ENCODE measurements at regions not wholly inside any gene's neighbourhood (a gene's known extent, or its start where the extent isn't known, plus 50 kb on each side); places are given as distances from the start of the nearest gene placed in this dataset.

GRCh38 chr3:22714749-22715148 is 488.4 kb upstream of the UBE2E2 start:
- BruUV-seq (replicated peaks) = no TSS peak
- Histone ChIP-seq H3K27me3 (replicated peaks; ENCODE audit: insufficient read depth, low read depth, low read length, poor library complexity) (no peaks in the 10 kb centered on the region), H3K4me3 (ENCODE audit: low read depth, low read length, poor library complexity, severe bottlenecking) (no peak overlapping the region), H3K36me3 (ENCODE audit: insufficient read depth, low read length, poor library complexity, severe bottlenecking) (no peaks in the 10 kb centered on the region), H3K4me1 (ENCODE audit: insufficient read depth, low read length, poor library complexity, severe bottlenecking) (no peaks in the 10 kb centered on the region), H3K27ac (ENCODE audit: low read depth, low read length, poor library complexity, severe bottlenecking) (no peak overlapping the region), H3K9me3 (ENCODE audit: low read depth, low read length, poor library complexity, severe bottlenecking) (peaks cover 16% of the 10 kb centered on the region)
- no peak for DNase-seq (ENCODE audit: low spot score)
- ChIA-PET CTCF (no interaction called here), POLR2A (ENCODE audit: low non-redundant PET) (no interaction called here)
- TF ChIP-seq CTCF (conservative IDR thresholded peaks at IDR 0.05; ENCODE audit: low read depth, low read length) (no peak), EZH2 (IDR thresholded peaks at IDR 0.05; ENCODE audit: borderline replicate concordance, low read depth, low read length, poor library complexity, severe bottlenecking) (no peak)
- intact Hi-C loops (cut with micrococcal nuclease; ENCODE audit: unreplicated experiment) = no loop called here

GRCh38 chr3:22720596-22720995 is 482.5 kb upstream of the UBE2E2 start:
- CTCF ChIA-PET = no interaction called here
- no peak overlapping the region for H3K4me3 ChIP-seq (ENCODE audit: low read depth, low read length, poor library complexity, severe bottlenecking)
- H3K27ac ChIP-seq (ENCODE audit: low read depth, low read length, poor library complexity, severe bottlenecking) = no peak overlapping the region
- H3K36me3 ChIP-seq (ENCODE audit: insufficient read depth, low read length, poor library complexity, severe bottlenecking) = no peaks in the 10 kb centered on the region
- POLR2A ChIA-PET (ENCODE audit: low non-redundant PET) = no interaction called here
- H3K27me3 ChIP-seq (replicated peaks; ENCODE audit: insufficient read depth, low read depth, low read length, poor library complexity) = no peaks in the 10 kb centered on the region
- no peak for TF ChIP-seq EZH2 (IDR thresholded peaks at IDR 0.05; ENCODE audit: borderline replicate concordance, low read depth, low read length, poor library complexity, severe bottlenecking)
- no peak for TF ChIP-seq CTCF (conservative IDR thresholded peaks at IDR 0.05; ENCODE audit: low read depth, low read length)
- intact Hi-C loops (cut with micrococcal nuclease; ENCODE audit: unreplicated experiment) = no loop called here
- no TSS peak for BruUV-seq (replicated peaks)
- no peak for DNase-seq (ENCODE audit: low spot score)
- H3K9me3 ChIP-seq (ENCODE audit: low read depth, low read length, poor library complexity, severe bottlenecking) = peaks cover 25% of the 10 kb centered on the region
- H3K4me1 ChIP-seq (ENCODE audit: insufficient read depth, low read length, poor library complexity, severe bottlenecking) = no peaks in the 10 kb centered on the region

- Histone ChIP-seq H3K36me3 (ENCODE audit: insufficient read depth, low read length, poor library complexity, severe bottlenecking) (no peaks in the 10 kb centered on the region), H3K27ac (ENCODE audit: low read depth, low read length, poor library complexity, severe bottlenecking) (no peak overlapping the region), H3K9me3 (ENCODE audit: low read depth, low read length, poor library complexity, severe bottlenecking) (peaks cover 12% of the 10 kb centered on the region), H3K4me3 (ENCODE audit: low read depth, low read length, poor library complexity, severe bottlenecking) (no peak overlapping the region), H3K27me3 (replicated peaks; ENCODE audit: insufficient read depth, low read depth, low read length, poor library complexity) (no peaks in the 10 kb centered on the region), H3K4me1 (ENCODE audit: insufficient read depth, low read length, poor library complexity, severe bottlenecking) (no peaks in the 10 kb centered on the region)
- TF ChIP-seq EZH2 (IDR thresholded peaks at IDR 0.05; ENCODE audit: borderline replicate concordance, low read depth, low read length, poor library complexity, severe bottlenecking) = no peak
- intact Hi-C loops (cut with micrococcal nuclease; ENCODE audit: unreplicated experiment) = no loop called here
- POLR2A ChIA-PET (ENCODE audit: low non-redundant PET) = no interaction called here
- BruUV-seq (replicated peaks) = no TSS peak
- DNase-seq (ENCODE audit: low spot score) = no peak
- CTCF ChIA-PET = no interaction called here
Observed at GRCh38 chr3:22724420-22724819, 478.7 kb upstream of the UBE2E2 start.

- no TSS peak for BruUV-seq (replicated peaks)
- H3K27me3 ChIP-seq (replicated peaks; ENCODE audit: insufficient read depth, low read depth, low read length, poor library complexity) = no peaks in the 10 kb centered on the region
- H3K36me3 ChIP-seq (ENCODE audit: insufficient read depth, low read length, poor library complexity, severe bottlenecking) = no peaks in the 10 kb centered on the region
- ChIA-PET POLR2A (ENCODE audit: low non-redundant PET) (no interaction called here), CTCF (no interaction called here)
- H3K27ac ChIP-seq (ENCODE audit: low read depth, low read length, poor library complexity, severe bottlenecking) = no peak overlapping the region
- H3K9me3 ChIP-seq (ENCODE audit: low read depth, low read length, poor library complexity, severe bottlenecking) = peaks cover 13% of the 10 kb centered on the region
- DNase-seq (ENCODE audit: low spot score) = no peak
- H3K4me3 ChIP-seq (ENCODE audit: low read depth, low read length, poor library complexity, severe bottlenecking) = no peak overlapping the region
- intact Hi-C loops (cut with micrococcal nuclease; ENCODE audit: unreplicated experiment) = no loop called here
- TF ChIP-seq CTCF (conservative IDR thresholded peaks at IDR 0.05; ENCODE audit: low read depth, low read length) (no peak), EZH2 (IDR thresholded peaks at IDR 0.05; ENCODE audit: borderline replicate concordance, low read depth, low read length, poor library complexity, severe bottlenecking) (no peak)
- H3K4me1 ChIP-seq (ENCODE audit: insufficient read depth, low read length, poor library complexity, severe bottlenecking) = no peaks in the 10 kb centered on the region
Observed at GRCh38 chr3:22728406-22728805, 474.7 kb upstream of the UBE2E2 start.
